PC-3 (cell line): ENCODE measurements at regions not wholly inside any gene's neighbourhood (a gene's known extent, or its start where the extent isn't known, plus 50 kb on each side); places are given as distances from the start of the nearest gene placed in this dataset.

Source experiments
- CTCF ChIP-seq: fragments of 300-600 bp; sonication (generic); conservative IDR thresholded peaks from 2 replicates; pipeline ENCODE4 v1.5.1; 2017; ENCODE audit warnings: antibody characterized with exemption, low read depth, mild to moderate bottlenecking, low read length
- EZH2 ChIP-seq: fragments of 300-600 bp; sonication (generic); IDR thresholded peaks from one replicate; pipeline ENCODE4 v1.6.1; 2017; ENCODE audit warnings: antibody characterized with exemption, mild to moderate bottlenecking, low read length; ENCODE audit not compliant: unreplicated experiment
- EZH2phosphoT487 ChIP-seq: fragments of 300-600 bp; sonication (generic); IDR thresholded peaks from 2 replicates; pipeline ENCODE4 v1.6.1; 2018; ENCODE audit warnings: mild to moderate bottlenecking, antibody characterized with exemption, low read length, borderline replicate concordance

GRCh38 chr3:194773771-194774455 is 88.2 kb downstream of the FAM43A start:
- TF ChIP-seq CTCF (no peak), EZH2 (no peak), EZH2phosphoT487 (no peak)
